Astrocyte (in vitro differentiated cells and primary cell): ENCODE measurements at regions not wholly inside any gene's neighbourhood (a gene's known extent, or its start where the extent isn't known, plus 50 kb on each side); places are given as distances from the start of the nearest gene placed in this dataset.

ENCODE experiments used
- EZH2 ChIP-seq: IDR thresholded peaks from 2 replicates; pipeline ENCODE4 v1.6.1; 2012; ENCODE audit warnings: mild to moderate bottlenecking, low read length, inconsistent platforms; ENCODE audit not compliant: insufficient read depth
- TF ChIP-seq, protein P1 (sequence below): IDR thresholded peaks from 2 replicates; pipeline ENCODE4 v1.5.1; 2011; ENCODE audit warnings: low read depth, mild to moderate bottlenecking, inconsistent platforms, low read length, moderate library complexity; ENCODE audit not compliant: insufficient read depth

DNA sequence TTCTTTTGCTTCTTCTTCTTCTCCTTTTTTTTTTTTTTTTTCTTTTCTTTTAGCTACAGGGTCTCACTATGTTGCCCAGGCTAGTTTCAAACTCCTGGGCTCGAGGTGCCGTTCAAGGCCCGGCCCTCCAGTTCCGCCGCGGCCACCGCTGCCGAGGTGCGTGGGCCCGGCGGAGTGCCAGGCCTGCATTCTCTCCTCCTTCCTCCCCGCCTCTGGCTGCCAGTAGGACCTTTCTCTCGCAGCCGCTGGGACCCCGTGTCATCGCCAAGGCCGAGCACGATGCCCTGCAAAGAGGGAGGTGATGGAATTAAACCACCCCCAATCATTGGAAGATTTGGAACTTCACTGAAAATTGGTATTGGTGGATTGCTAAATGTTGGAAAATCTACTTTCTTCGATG, 195.8 kb downstream of the CDRT15L2 start:
- TF ChIP-seq, protein P1, sequence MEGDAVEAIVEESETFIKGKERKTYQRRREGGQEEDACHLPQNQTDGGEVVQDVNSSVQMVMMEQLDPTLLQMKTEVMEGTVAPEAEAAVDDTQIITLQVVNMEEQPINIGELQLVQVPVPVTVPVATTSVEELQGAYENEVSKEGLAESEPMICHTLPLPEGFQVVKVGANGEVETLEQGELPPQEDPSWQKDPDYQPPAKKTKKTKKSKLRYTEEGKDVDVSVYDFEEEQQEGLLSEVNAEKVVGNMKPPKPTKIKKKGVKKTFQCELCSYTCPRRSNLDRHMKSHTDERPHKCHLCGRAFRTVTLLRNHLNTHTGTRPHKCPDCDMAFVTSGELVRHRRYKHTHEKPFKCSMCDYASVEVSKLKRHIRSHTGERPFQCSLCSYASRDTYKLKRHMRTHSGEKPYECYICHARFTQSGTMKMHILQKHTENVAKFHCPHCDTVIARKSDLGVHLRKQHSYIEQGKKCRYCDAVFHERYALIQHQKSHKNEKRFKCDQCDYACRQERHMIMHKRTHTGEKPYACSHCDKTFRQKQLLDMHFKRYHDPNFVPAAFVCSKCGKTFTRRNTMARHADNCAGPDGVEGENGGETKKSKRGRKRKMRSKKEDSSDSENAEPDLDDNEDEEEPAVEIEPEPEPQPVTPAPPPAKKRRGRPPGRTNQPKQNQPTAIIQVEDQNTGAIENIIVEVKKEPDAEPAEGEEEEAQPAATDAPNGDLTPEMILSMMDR = no peak
- TF ChIP-seq EZH2 = no peak
